Kidney epithelial cell (primary cell): ENCODE measurements at regions not wholly inside any gene's neighbourhood (a gene's known extent, or its start where the extent isn't known, plus 50 kb on each side); places are given as distances from the start of the nearest gene placed in this dataset.
"Not testable (repeated sequence)": the region's sequence is repeated elsewhere in the genome, so short reads cannot be mapped to it uniquely, and the experiment has no call there.

Source experiments
- DNase-seq: peaks from one replicate; pipeline ENCODE4 v3.0.0-alpha.2; 2010; ENCODE audit warnings: low read depth
- H3K27me3 ChIP-seq: 2 replicates; pipeline ENCODE4 v1.6.0; 2011; ENCODE audit warnings: low read length; ENCODE audit not compliant: control insufficient read depth, insufficient read depth
- H3K36me3 ChIP-seq: 2 replicates; pipeline ENCODE4 v1.5.1; 2011; ENCODE audit warnings: low read length; ENCODE audit not compliant: control insufficient read depth, insufficient read depth
- H3K4me3 ChIP-seq: 2 replicates; pipeline ENCODE4 v1.5.1; 2011; ENCODE audit warnings: low read depth, mild to moderate bottlenecking, control low read depth, low read length
- CTCF ChIP-seq: IDR thresholded peaks from 2 replicates; pipeline ENCODE4 v1.5.1; 2011; ENCODE audit warnings: mild to moderate bottlenecking, moderate library complexity, low read length, control low read depth, inconsistent platforms; ENCODE audit not compliant: insufficient read depth, poor library complexity, severe bottlenecking

GRCh38 chr6:13866301-13866700, 51.9 kb upstream of the MCUR1 start:
- no peak for DNase-seq
- TF ChIP-seq CTCF = no peak
- no peak overlapping the region for H3K4me3 ChIP-seq
- no peaks in the 10 kb centered on the region for H3K27me3 ChIP-seq
- H3K36me3 ChIP-seq = no peaks in the 10 kb centered on the region

- no peak overlapping the region for H3K4me3 ChIP-seq
- H3K27me3 ChIP-seq = no peaks in the 10 kb centered on the region
- no peak for TF ChIP-seq CTCF
- DNase-seq = no peak
- no peaks in the 10 kb centered on the region for H3K36me3 ChIP-seq
Observed at GRCh38 chr6:13865141-13865540, 50.8 kb upstream of the MCUR1 start.

GRCh38 chr6:13864669-13865068, 50.3 kb upstream of the MCUR1 start:
- not testable (repeated sequence) for DNase-seq, H3K27me3 ChIP-seq, H3K4me3 ChIP-seq, H3K36me3 ChIP-seq
